CD14-positive monocyte (primary cell): ENCODE measurements at regions not wholly inside any gene's neighbourhood (a gene's known extent, or its start where the extent isn't known, plus 50 kb on each side); places are given as distances from the start of the nearest gene placed in this dataset.

ENCODE experiments used
- DNase-seq, 3 donors: peaks; one replicate each; pipeline ENCODE4 v3.0.0-alpha.2; 2011 to 2022
- H2AFZ ChIP-seq: 2 replicates; pipeline ENCODE4 v1.6.0; 2012; ENCODE audit warnings: mild to moderate bottlenecking, low read depth, low read length, inconsistent platforms; ENCODE audit not compliant: insufficient read depth, poor library complexity, severe bottlenecking
- H3K27ac ChIP-seq, 2 donors: 1 replicate in 1 of 2; 2 replicates in 1 of 2; pipeline ENCODE4 v1.5.1; 2012 to 2013; ENCODE audit warnings: low read length in 2 of 2, control low read depth in 1 of 2, inconsistent platforms in 1 of 2, low read depth in 1 of 2, mild to moderate bottlenecking in 1 of 2
- H3K27me3 ChIP-seq, 2 donors: one replicate each; pipeline versions ENCODE4 v1.6.0 to v1.6.1; 2011 to 2013; ENCODE audit warnings: low read length in 2 of 2; ENCODE audit not compliant: control insufficient read depth in 2 of 2, insufficient read depth in 2 of 2
- H3K36me3 ChIP-seq, 2 donors: replicated peaks in 1 of 2; 1 replicate in 1 of 2; 2 replicates in 1 of 2; pipeline versions ENCODE4 v1.5.1 to v1.6.1; 2012 to 2013; ENCODE audit warnings: low read length in 2 of 2, control low read depth in 1 of 2, inconsistent platforms in 1 of 2, mild to moderate bottlenecking in 1 of 2; ENCODE audit not compliant: insufficient read depth in 2 of 2, control insufficient read depth in 1 of 2
- H3K4me1 ChIP-seq, 2 donors: 1 replicate in 1 of 2; 2 replicates in 1 of 2; pipeline versions ENCODE4 v1.5.1 to v1.6.1; 2012 to 2013; ENCODE audit warnings: low read length in 2 of 2, control low read depth in 1 of 2, inconsistent platforms in 1 of 2, mild to moderate bottlenecking in 1 of 2, moderate library complexity in 1 of 2; ENCODE audit not compliant: insufficient read depth in 2 of 2, control insufficient read depth in 1 of 2
- H3K4me2 ChIP-seq: replicated peaks from 2 replicates; pipeline ENCODE3; 2012; ENCODE audit warnings: low read length, moderate library complexity, mild to moderate bottlenecking; ENCODE audit not compliant: poor library complexity, severe bottlenecking; ENCODE audit errors: extremely low read depth
- H3K4me3 ChIP-seq, 3 experiments: fragments of 200-600 bp in 1 of 3; sonication (generic) in 1 of 3; replicated peaks in 1 of 3; 1 replicate in 2 of 3; 2 replicates in 1 of 3; pipeline ENCODE4 v1.5.1; 2011 to 2013; ENCODE audit warnings: low read length in 3 of 3, mild to moderate bottlenecking in 3 of 3, control low read depth in 2 of 3, low read depth in 2 of 3, inconsistent platforms in 1 of 3, moderate library complexity in 1 of 3
- H3K79me2 ChIP-seq: 2 replicates; pipeline ENCODE4 v1.6.0; 2012; ENCODE audit warnings: mild to moderate bottlenecking, control low read depth, inconsistent platforms, low read length, moderate library complexity; ENCODE audit not compliant: insufficient read depth
- H3K9ac ChIP-seq: 2 replicates; pipeline ENCODE4 v1.6.0; 2017; ENCODE audit warnings: low read length, mild to moderate bottlenecking; ENCODE audit not compliant: insufficient read depth, poor library complexity, severe bottlenecking
- H3K9me3 ChIP-seq, 2 donors: replicated peaks in 1 of 2; 1 replicate in 1 of 2; 2 replicates in 1 of 2; pipeline versions ENCODE4 v1.5.1 to v1.6.1; 2012 to 2013; ENCODE audit warnings: low read length in 2 of 2, control low read depth in 1 of 2; ENCODE audit not compliant: control insufficient read depth in 1 of 2, insufficient read depth in 1 of 2
- H4K20me1 ChIP-seq: 2 replicates; pipeline ENCODE4 v1.6.0; 2012; ENCODE audit warnings: mild to moderate bottlenecking, low read length, control low read depth, moderate library complexity; ENCODE audit not compliant: insufficient read depth
- H3K27ac Mint-ChIP-seq, 7 donors: one replicate each; pipeline ENCODE4 v1.8.0; 2020; ENCODE audit warnings: mild to moderate bottlenecking in 7 of 7, mixed read lengths in 7 of 7, moderate library complexity in 6 of 7, inconsistent platforms in 2 of 7
- H3K27me3 Mint-ChIP-seq, 3 donors: one replicate each; pipeline ENCODE4 v1.8.0; 2021 to 2022; ENCODE audit warnings: low read depth in 3 of 3, mild to moderate bottlenecking in 3 of 3, mixed read lengths in 3 of 3, moderate library complexity in 3 of 3, inconsistent platforms in 1 of 3
- H3K36me3 Mint-ChIP-seq, 2 donors: one replicate each; pipeline ENCODE4 v1.8.0; 2020; ENCODE audit warnings: mixed read lengths in 2 of 2, inconsistent platforms in 1 of 2, mild to moderate bottlenecking in 1 of 2
- H3K4me1 Mint-ChIP-seq: one replicate; pipeline ENCODE4 v1.8.0; 2020; ENCODE audit warnings: mild to moderate bottlenecking, mixed read lengths
- H3K4me3 Mint-ChIP-seq, 2 donors: one replicate each; pipeline ENCODE4 v1.8.0; 2020; ENCODE audit warnings: mild to moderate bottlenecking in 2 of 2, mixed read lengths in 2 of 2, moderate library complexity in 1 of 2
- H3K9me3 Mint-ChIP-seq, 7 donors: one replicate each; pipeline ENCODE4 v1.8.0; 2020 to 2022; ENCODE audit warnings: mixed read lengths in 7 of 7, mild to moderate bottlenecking in 6 of 7, moderate library complexity in 6 of 7, inconsistent platforms in 2 of 7
- WGBS: methylation state at CpG from one replicate; pipeline ENCODE4 v1.1.5; 2013; ENCODE audit warnings: missing lambda C conversion rate; ENCODE audit not compliant: insufficient coverage; 5-methylcytosine and 5-hydroxymethylcytosine counted together
- intact Hi-C, 2 donors: fragments of 100-400 bp; cut with micrococcal nuclease; formaldehyde crosslinking; loops; one replicate each; pipeline versions ENCODE4 v1.15.0 to v1.15.1; 2023
- TF ChIP-seq, protein P1 (sequence below): fragments of 200-600 bp; IDR thresholded peaks from one replicate; pipeline ENCODE4 v1.8.0; 2022; ENCODE audit warnings: antibody characterized with exemption, mild to moderate bottlenecking

DNA sequence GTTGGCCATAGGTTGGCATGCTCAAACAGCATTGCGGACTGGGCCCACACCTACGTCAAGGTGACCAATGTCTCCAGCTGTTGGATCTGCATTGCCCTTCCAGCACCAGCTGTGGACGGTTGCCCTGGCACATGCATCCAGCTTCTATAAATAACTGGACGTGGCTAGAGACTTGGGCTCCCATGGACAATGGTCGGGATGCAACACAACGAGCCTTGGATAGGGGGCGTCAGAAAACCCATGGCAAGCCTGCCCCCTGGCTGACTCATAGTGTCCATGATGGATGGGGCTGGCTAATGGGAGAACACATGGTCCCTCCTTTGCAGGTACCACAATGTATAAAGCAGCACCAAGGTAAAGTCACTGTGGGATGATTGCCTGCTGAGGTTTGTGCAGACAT is 331.6 kb upstream of the FAR2 start:
- peaks cover 0 to 2% (median 0%) of the 10 kb centered on the region in 3 donors for H3K27me3 Mint-ChIP-seq
- 100% methylated on average over 2 of the region's 7 CpGs for WGBS

DNA sequence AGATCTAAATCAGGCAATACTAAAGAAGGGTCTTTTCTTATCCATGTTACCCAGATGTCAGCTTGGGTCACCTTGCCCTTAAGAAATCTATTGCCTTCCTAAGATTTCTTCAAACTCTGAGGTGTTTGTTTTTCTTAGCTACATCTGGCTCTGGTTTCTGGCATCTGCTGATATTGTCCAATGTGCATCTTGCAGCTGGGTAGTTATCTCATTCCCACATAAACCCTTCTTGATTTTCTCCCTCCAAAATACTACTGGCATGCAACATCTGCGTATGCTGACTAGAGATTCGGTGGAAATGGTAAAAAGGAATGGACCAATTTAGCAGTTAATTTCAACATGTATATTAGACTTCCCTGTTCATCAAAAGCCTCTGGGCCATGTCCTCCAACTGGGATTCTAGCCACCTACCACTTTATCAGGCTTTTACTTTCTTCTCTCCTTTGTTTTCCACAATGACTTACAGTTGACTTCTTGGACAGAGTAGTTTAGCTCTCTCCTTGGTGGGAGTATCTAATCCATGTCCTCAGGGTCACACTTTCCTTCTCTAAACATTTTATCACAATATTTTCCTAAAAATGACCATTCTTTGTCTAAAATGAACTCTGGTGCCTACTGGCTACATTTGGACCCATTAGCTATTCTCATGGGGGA is 324.8 kb upstream of the FAR2 start:
- Histone ChIP-seq H3K9ac (no peak overlapping the region), H3K27me3 (no peaks in the 10 kb centered on the region), H3K79me2 (no peaks in the 10 kb centered on the region), H3K4me3 (no peak overlapping the region), H3K4me2 (no peak overlapping the region), H3K4me1 (no peaks in the 10 kb centered on the region), H4K20me1 (no peaks in the 10 kb centered on the region), H3K36me3 (no peaks in the 10 kb centered on the region), H2AFZ (no peak overlapping the region), H3K9me3 (no peaks in the 10 kb centered on the region), H3K27ac (no peak overlapping the region)
- Mint-ChIP-seq H3K27me3 (peaks cover 1 to 3% (median 2%) of the 10 kb centered on the region in 3 donors), H3K4me3 (no peak overlapping the region), H3K27ac (no peak overlapping the region), H3K36me3 (no peaks in the 10 kb centered on the region), H3K4me1 (no peaks in the 10 kb centered on the region), H3K9me3 (peaks cover 0 to 14% (median 6%) of the 10 kb centered on the region in 7 donors)
- no peak for DNase-seq
- TF ChIP-seq, protein P1, sequence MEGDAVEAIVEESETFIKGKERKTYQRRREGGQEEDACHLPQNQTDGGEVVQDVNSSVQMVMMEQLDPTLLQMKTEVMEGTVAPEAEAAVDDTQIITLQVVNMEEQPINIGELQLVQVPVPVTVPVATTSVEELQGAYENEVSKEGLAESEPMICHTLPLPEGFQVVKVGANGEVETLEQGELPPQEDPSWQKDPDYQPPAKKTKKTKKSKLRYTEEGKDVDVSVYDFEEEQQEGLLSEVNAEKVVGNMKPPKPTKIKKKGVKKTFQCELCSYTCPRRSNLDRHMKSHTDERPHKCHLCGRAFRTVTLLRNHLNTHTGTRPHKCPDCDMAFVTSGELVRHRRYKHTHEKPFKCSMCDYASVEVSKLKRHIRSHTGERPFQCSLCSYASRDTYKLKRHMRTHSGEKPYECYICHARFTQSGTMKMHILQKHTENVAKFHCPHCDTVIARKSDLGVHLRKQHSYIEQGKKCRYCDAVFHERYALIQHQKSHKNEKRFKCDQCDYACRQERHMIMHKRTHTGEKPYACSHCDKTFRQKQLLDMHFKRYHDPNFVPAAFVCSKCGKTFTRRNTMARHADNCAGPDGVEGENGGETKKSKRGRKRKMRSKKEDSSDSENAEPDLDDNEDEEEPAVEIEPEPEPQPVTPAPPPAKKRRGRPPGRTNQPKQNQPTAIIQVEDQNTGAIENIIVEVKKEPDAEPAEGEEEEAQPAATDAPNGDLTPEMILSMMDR, result no peak
- WGBS, result no CpG with 5 or more reads among the region's 2 CpGs
- intact Hi-C loops, result no loop called here

More for the DNA sequence above, 331.6 kb upstream of the FAR2 start:
- Mint-ChIP-seq H3K9me3 (peaks cover 0 to 9% (median 6%) of the 10 kb centered on the region in 7 donors), H3K27ac (no peak overlapping the region), H3K4me3 (no peak overlapping the region), H3K4me1 (no peaks in the 10 kb centered on the region), H3K36me3 (no peaks in the 10 kb centered on the region)
- no peak overlapping the region for H3K4me3 ChIP-seq
- H4K20me1 ChIP-seq, result no peaks in the 10 kb centered on the region
- no peak overlapping the region for H3K27ac ChIP-seq
- no peak overlapping the region for H3K4me2 ChIP-seq
- no peak overlapping the region for H2AFZ ChIP-seq
- H3K4me1 ChIP-seq, result no peaks in the 10 kb centered on the region
- no peak overlapping the region for H3K9ac ChIP-seq
- peaks cover 0 to 3% of the 10 kb centered on the region in 2 donors for H3K9me3 ChIP-seq
- intact Hi-C loops, result no loop called here
- TF ChIP-seq, protein P1, result no peak
- no peaks in the 10 kb centered on the region for H3K27me3 ChIP-seq
- DNase-seq, result no peak
- H3K79me2 ChIP-seq, result no peaks in the 10 kb centered on the region
- H3K36me3 ChIP-seq, result no peaks in the 10 kb centered on the region
